Anterior cingulate cortex (tissue), 58 donors: ENCODE measurements at regions not wholly inside any gene's neighbourhood (a gene's known extent, or its start where the extent isn't known, plus 50 kb on each side); places are given as distances from the start of the nearest gene placed in this dataset.

Source experiments
- DNase-seq, 58 donors: peaks; one replicate each; lab custom pipeline; 2025; lab: John Stamatoyannopoulos, UW

DNA sequence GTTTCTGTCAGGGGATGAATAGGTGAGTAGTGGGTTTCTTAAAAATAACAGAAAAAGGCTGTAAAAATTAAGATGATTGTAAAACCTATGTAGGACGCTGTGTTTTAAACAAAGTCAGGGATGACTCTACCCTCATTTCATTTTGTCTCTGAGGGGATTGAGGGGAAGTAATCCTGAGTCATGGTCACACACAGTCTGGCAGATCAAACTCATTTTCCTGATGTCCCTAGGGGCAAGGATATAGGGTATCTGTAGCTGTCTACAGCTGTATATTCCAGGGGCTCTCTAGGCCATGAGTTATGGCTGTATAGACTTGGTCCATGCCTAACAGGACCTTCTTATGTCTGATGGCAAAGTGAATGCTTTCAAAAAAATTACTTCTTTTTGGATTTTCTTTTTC is 421.1 kb downstream of the PDCD6IP start:
- DNase-seq = no peak

GRCh38 chr3:34225821-34226366 is 427.5 kb downstream of the PDCD6IP start:
- no peak for DNase-seq

DNA sequence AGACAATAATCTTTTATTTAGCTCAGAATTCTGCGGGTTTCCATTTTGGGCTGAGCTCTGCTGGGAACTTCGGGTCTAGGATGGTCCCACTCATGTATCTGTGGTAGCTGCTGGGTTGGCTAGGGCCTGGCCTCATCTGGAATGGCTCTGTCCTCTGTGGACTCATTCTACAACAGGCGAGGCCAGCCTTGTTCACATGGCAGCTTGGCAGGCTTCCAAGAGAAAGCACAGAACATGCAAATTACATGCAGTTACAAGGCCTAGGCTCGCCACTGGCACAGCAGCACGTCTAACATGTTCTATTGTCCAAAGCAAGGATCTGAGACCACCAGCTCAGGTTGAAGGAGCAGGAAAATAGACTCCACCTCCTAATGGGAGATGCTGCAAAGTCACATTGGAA is 431.4 kb downstream of the PDCD6IP start:
- no peak for DNase-seq

DNA sequence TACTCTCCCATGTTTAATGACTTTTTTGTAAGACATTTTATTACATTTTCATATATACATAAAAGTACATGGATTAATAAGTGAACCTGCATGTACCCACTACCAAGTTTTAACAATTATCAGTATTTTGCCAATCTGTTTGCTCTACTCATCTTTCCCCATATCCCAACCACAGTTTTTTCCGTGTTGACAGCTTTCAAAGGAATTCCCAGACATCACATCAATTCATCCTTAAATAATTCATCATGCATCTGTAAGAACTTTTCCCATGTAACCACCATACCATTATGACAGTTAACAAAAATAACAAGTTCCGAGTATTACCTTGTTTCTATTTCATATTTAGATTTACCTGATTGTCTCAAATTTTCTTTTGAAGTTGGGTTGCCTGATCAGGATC is 436.7 kb downstream of the PDCD6IP start:
- no peak for DNase-seq

DNA sequence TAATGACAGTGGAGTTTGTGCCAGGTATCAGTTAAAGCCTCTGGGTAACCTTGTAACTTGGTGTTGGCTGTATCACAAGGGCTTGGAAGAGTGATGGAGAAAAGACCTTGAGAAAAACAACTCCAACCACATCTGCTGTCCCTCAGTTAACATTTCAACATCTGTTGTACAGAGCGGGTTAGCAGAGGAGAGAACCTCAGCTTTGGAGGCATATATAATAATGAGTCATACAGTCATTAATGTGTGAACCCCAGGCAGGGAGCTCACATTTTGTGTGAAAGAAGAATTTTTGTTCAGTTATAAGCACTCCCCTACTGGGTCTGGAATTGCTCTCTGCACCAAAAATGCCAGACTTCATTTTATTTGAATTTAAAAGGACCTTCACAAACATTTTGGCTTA is 439.5 kb downstream of the PDCD6IP start:
- no peak for DNase-seq

GRCh38 chr3:34238407-34238806 is 440.0 kb downstream of the PDCD6IP start:
- no peak for DNase-seq

DNA sequence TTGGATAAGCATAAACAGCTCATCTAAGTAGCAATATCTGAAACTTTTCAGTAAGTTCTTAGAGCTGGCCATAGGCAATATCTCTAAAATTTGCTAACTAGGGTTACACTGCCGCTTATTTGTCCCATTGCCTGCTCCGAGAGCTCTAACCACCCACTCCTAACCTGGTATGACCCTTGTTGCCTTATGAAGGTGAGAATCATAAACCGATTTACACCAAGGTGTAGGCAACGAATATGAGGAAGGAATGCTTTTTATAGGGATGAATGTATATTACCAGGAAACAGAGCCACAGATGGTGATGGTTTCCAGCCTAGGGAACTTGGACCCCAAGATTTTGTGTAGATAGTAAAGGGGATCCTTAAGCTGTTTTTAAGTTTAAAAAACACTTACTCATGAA is 440.9 kb downstream of the PDCD6IP start:
- no peak for DNase-seq

DNA sequence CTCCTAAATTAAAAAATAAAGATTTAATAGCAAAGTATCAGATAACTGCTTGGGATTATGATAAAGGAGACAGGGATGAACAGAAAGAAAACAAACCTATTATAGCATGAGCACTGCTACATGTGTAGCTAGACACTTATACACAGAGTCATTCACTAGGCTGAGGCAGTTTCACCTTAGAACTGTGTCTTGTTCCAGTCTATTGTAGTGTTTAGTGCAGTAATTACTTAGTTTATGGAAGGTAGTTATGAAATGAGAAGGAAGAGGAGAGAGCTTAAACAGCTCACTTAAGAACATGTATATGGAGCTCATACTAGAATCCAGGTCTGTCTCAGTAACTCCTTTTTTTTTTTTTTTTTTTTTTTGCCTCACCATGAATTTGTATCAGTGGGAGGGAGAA is 441.4 kb downstream of the PDCD6IP start:
- DNase-seq = no peak

GRCh38 chr3:34247401-34247800 is 449.0 kb downstream of the PDCD6IP start:
- no peak for DNase-seq

DNA sequence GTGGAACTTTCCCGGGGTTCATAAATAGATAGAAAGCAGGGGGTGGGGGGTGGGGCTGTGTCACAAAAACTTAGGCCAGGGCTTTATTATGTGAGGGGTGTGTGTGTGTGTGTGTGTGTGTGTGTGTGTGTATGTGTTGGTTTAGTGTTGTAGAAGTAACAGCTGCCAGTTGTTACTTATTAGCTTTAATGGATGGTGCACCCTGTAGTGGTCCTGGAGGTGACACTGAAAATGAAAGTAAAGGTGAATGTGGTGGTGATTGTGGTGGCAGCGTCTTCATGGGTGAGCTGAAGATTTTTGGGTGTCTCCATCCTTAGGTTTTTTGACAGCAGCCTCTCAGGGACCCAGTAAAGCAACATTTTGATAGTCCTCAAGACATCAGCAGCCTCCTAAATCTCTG is 449.9 kb downstream of the PDCD6IP start:
- no peak for DNase-seq

DNA sequence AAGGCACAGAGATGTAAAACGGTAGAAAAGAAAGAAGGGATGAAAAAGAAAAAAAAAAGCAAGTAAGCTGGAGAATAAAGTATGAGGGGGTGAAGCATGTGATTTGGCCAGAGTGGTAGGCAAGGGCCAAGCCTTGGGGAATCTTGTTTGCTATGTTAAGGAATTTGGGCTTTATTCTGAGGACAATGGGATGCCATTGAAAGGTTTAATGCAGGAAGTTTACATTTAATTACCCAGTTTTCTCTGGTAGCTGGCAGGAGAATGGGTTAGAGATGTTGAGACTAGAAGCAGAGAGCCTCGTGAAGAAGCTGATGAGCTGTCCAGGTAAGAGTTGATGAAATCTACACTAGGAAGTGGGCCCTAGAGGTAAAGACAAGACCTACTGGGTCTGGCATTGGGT is 455.9 kb downstream of the PDCD6IP start:
- no peak for DNase-seq

- peak in 1 of 58 donors; percentile 12 for DNase-seq
These were observed 457.6 kb downstream of the PDCD6IP start for GRCh38 chr3:34256021-34256420.

- DNase-seq = no peak
These were observed 458.4 kb downstream of the PDCD6IP start for GRCh38 chr3:34256791-34257190.

- peak in 1 of 58 donors; percentile 6 for DNase-seq
These were observed 460.0 kb downstream of the PDCD6IP start for GRCh38 chr3:34258271-34258998.

GRCh38 chr3:34260271-34261000 is 462.0 kb downstream of the PDCD6IP start:
- DNase-seq = peak in 36 of 58 donors; percentile 7 to 69 (median 26)

DNA sequence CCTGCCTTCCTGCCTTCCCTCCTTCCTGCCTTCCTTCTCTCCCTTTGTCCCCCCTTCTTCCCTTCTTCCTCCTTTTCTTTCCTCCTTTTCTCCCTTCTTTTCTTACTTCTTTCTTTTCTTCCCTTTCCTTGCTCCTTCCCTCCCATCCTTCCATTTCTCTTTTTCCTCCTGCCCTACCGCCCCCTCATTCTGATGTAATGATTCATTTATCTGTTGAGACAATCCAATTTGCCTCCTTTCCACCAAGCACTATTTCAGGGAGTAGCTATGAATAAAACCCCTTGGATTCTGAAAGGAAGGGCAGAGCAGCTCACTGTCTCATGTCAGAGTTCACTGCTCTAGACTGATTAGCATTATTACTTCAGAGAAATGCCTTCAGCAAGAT is 462.6 kb downstream of the PDCD6IP start:
- no peak for DNase-seq

GRCh38 chr3:34263101-34263621 is 464.7 kb downstream of the PDCD6IP start:
- DNase-seq = peak in 3 of 58 donors; percentile 9 to 25 (median 14)

- DNase-seq = no peak
These were observed 466.1 kb downstream of the PDCD6IP start for GRCh38 chr3:34264337-34265041.

- no peak for DNase-seq
These were observed 468.7 kb downstream of the PDCD6IP start for GRCh38 chr3:34267088-34267487.

- no peak for DNase-seq
These were observed 469.7 kb downstream of the PDCD6IP start for GRCh38 chr3:34268032-34268709.
